H1 (cell line): ENCODE measurements at regions not wholly inside any gene's neighbourhood (a gene's known extent, or its start where the extent isn't known, plus 50 kb on each side); places are given as distances from the start of the nearest gene placed in this dataset.

Source experiments
- CTCF ChIA-PET: fragments of 300-600 bp; sonication (Branson Sonifier 250); formaldehyde crosslinking; loops from one replicate; lab custom pipeline; 2021; ENCODE audit not compliant: partially characterized antibody; lab: Charles Lee
- POLR2A ChIA-PET: fragments of 300-600 bp; sonication (Branson Sonifier 250); formaldehyde crosslinking; loops from one replicate; lab custom pipeline; 2021; ENCODE audit warnings: inconsistent platforms; ENCODE audit not compliant: partially characterized antibody; lab: Charles Lee
- DNase-seq, 2 experiments: peaks; one replicate each; pipeline versions ENCODE4 v3.0.0 to v3.0.0-alpha.2; 2010 to 2022; ENCODE audit warnings: low spot score in 2 of 2, low read depth in 1 of 2, mixed read lengths in 1 of 2
- FAIRE-seq: peaks from 2 replicates; lab custom pipeline; 2011; peaks lifted over from hg19 to GRCh38; lab: Jason Lieb, UNC
- H2AFZ ChIP-seq: 2 replicates; pipeline ENCODE4 v1.8.1; 2012; ENCODE audit warnings: low read length, inconsistent platforms
- H2AK5ac ChIP-seq: 2 replicates; pipeline ENCODE4 v1.6.1; 2013; ENCODE audit warnings: low read depth, low read length
- H2BK120ac ChIP-seq: replicated peaks from 2 replicates; pipeline ENCODE3; 2013; ENCODE audit warnings: low read depth, low read length, inconsistent platforms
- H2BK12ac ChIP-seq: 2 replicates; pipeline ENCODE4 v1.6.1; 2013; ENCODE audit warnings: low read depth, low read length
- H2BK15ac ChIP-seq: 2 replicates; pipeline ENCODE4 v1.6.1; 2013; ENCODE audit warnings: low read length
- H2BK20ac ChIP-seq: 2 replicates; pipeline ENCODE4 v1.6.1; 2013; ENCODE audit warnings: low read length
- H2BK5ac ChIP-seq: 2 replicates; pipeline ENCODE4 v1.6.1; 2013; ENCODE audit warnings: low read depth, low read length
- H3K14ac ChIP-seq: 2 replicates; pipeline ENCODE4 v1.6.1; 2013; ENCODE audit warnings: inconsistent platforms; ENCODE audit not compliant: insufficient read length
- H3K18ac ChIP-seq: 2 replicates; pipeline ENCODE4 v1.6.1; 2013; ENCODE audit warnings: low read length; ENCODE audit errors: extremely low read depth
- H3K23ac ChIP-seq: 2 replicates; pipeline ENCODE4 v1.6.1; 2013; ENCODE audit warnings: inconsistent platforms; ENCODE audit not compliant: insufficient read length
- H3K23me2 ChIP-seq: 2 replicates; pipeline ENCODE4 v1.6.1; 2013; ENCODE audit warnings: low read depth, low read length
- H3K27ac ChIP-seq: 2 replicates; pipeline ENCODE4 v1.6.1; 2011; ENCODE audit warnings: low read depth, low read length, inconsistent platforms
- H3K27me3 ChIP-seq, 4 experiments: replicated peaks in 1 of 4; 1 replicate in 1 of 4; 2 replicates in 3 of 4; pipeline versions ENCODE4 v1.6.1 to v1.8.1; 2011 to 2013; ENCODE audit warnings: low read length in 3 of 4, mild to moderate bottlenecking in 3 of 4, inconsistent platforms in 2 of 4, mixed read lengths in 2 of 4, moderate library complexity in 1 of 4; ENCODE audit not compliant: control insufficient read depth in 3 of 4, insufficient read depth in 3 of 4; ENCODE audit errors: extremely low read depth in 1 of 4
- H3K36me3 ChIP-seq, 4 experiments: 2 replicates each; pipeline versions ENCODE4 v1.6.1 to v1.8.1; 2011 to 2013; ENCODE audit warnings: mild to moderate bottlenecking in 4 of 4, low read length in 3 of 4, moderate library complexity in 2 of 4, control low read depth in 1 of 4, inconsistent platforms in 1 of 4; ENCODE audit not compliant: insufficient read depth in 4 of 4, control insufficient read depth in 2 of 4
- H3K4ac ChIP-seq: replicated peaks from 2 replicates; pipeline ENCODE3; 2013; ENCODE audit warnings: low read length, low read depth, mixed read lengths, inconsistent platforms; ENCODE audit not compliant: insufficient read length
- H3K4me1 ChIP-seq, 4 experiments: replicated peaks in 1 of 4; 1 replicate in 1 of 4; 2 replicates in 3 of 4; pipeline versions ENCODE4 v1.6.1 to v1.8.1; 2011 to 2013; ENCODE audit warnings: low read length in 3 of 4, inconsistent platforms in 2 of 4, mixed read lengths in 1 of 4; ENCODE audit not compliant: insufficient read depth in 4 of 4, control insufficient read depth in 3 of 4
- H3K4me2 ChIP-seq, 2 experiments: 2 replicates each; pipeline versions ENCODE4 v1.6.1 to v1.8.1; 2011 to 2013; ENCODE audit warnings: low read depth in 2 of 2, low read length in 2 of 2, control low read depth in 1 of 2, inconsistent platforms in 1 of 2, mild to moderate bottlenecking in 1 of 2; ENCODE audit not compliant: insufficient read depth in 1 of 2
- H3K4me3 ChIP-seq, 4 experiments: fragments of 200-600, 300-600 bp in 1 of 4; sonication (generic), shearing (Covaris generic), sonication (Bioruptor Twin) in 1 of 4; 2 replicates each; pipeline versions ENCODE4 v1.5.1 to v1.8.1; 2011 to 2016; ENCODE audit warnings: low read length in 4 of 4, low read depth in 3 of 4, control low read depth in 2 of 4, inconsistent platforms in 2 of 4, mild to moderate bottlenecking in 2 of 4, mixed read lengths in 1 of 4, moderate library complexity in 1 of 4; ENCODE audit not compliant: insufficient read depth in 2 of 4; ENCODE audit errors: extremely low read depth in 1 of 4
- H3K56ac ChIP-seq: replicated peaks from 2 replicates; pipeline ENCODE3; 2013; ENCODE audit warnings: low read depth, mild to moderate bottlenecking, mixed read lengths, low read length, inconsistent platforms; ENCODE audit not compliant: insufficient read length
- H3K79me1 ChIP-seq: 2 replicates; pipeline ENCODE4 v1.6.1; 2013; ENCODE audit warnings: low read depth, low read length, control low read depth
- H3K79me2 ChIP-seq, 2 experiments: 2 replicates each; pipeline versions ENCODE4 v1.6.1 to v1.8.1; 2012 to 2013; ENCODE audit warnings: low read length in 2 of 2, mild to moderate bottlenecking in 2 of 2, inconsistent platforms in 1 of 2; ENCODE audit not compliant: insufficient read depth in 2 of 2, control insufficient read depth in 1 of 2
- H3K9ac ChIP-seq, 4 experiments: replicated peaks in 1 of 4; 1 replicate in 1 of 4; 2 replicates in 3 of 4; pipeline versions ENCODE4 v1.6.1 to v1.8.1; 2011 to 2013; ENCODE audit warnings: low read depth in 3 of 4, low read length in 3 of 4, control low read depth in 2 of 4, mild to moderate bottlenecking in 2 of 4, moderate library complexity in 2 of 4, inconsistent platforms in 1 of 4; ENCODE audit errors: extremely low read depth in 1 of 4
- H3K9me3 ChIP-seq, 2 experiments: 2 replicates each; pipeline versions ENCODE4 v1.6.1 to v1.8.1; 2012 to 2013; ENCODE audit warnings: mild to moderate bottlenecking in 2 of 2, moderate library complexity in 2 of 2, control low read depth in 1 of 2, inconsistent platforms in 1 of 2, low read depth in 1 of 2, low read length in 1 of 2, mixed read lengths in 1 of 2; ENCODE audit not compliant: insufficient read depth in 2 of 2
- H4K20me1 ChIP-seq, 2 experiments: replicated peaks in 1 of 2; 2 replicates each; pipeline versions ENCODE3 to v1.8.1; 2011 to 2013; ENCODE audit warnings: inconsistent platforms in 2 of 2, low read length in 2 of 2, mild to moderate bottlenecking in 1 of 2; ENCODE audit not compliant: insufficient read depth in 2 of 2, control insufficient read depth in 1 of 2
- H4K5ac ChIP-seq: 2 replicates; pipeline ENCODE4 v1.6.1; 2013; ENCODE audit warnings: low read length, low read depth, mixed read lengths, inconsistent platforms; ENCODE audit not compliant: insufficient read length
- H4K8ac ChIP-seq: 2 replicates; pipeline ENCODE4 v1.8.0; 2013; ENCODE audit warnings: mild to moderate bottlenecking, moderate library complexity, low read length, inconsistent platforms; ENCODE audit not compliant: insufficient read depth; ENCODE audit errors: extremely low read depth
- H4K91ac ChIP-seq: replicated peaks from 2 replicates; pipeline ENCODE3; 2013; ENCODE audit warnings: low read length, mixed read lengths, inconsistent platforms; ENCODE audit not compliant: insufficient read length
- BRCA1 ChIP-seq: IDR thresholded peaks from 2 replicates; pipeline ENCODE4 v1.6.1; 2012; ENCODE audit warnings: low read depth, low read length, improper control_type of control experiment
- CHD1 ChIP-seq: IDR thresholded peaks from 2 replicates; pipeline ENCODE4 v1.6.1; 2012; ENCODE audit warnings: low read depth, low read length, improper control_type of control experiment
- CHD2 ChIP-seq: IDR thresholded peaks from 2 replicates; pipeline ENCODE4 v1.6.1; 2012; ENCODE audit warnings: low read length, improper control_type of control experiment
- CTBP2 ChIP-seq: IDR thresholded peaks from 2 replicates; pipeline ENCODE4 v1.7.0; 2011; ENCODE audit warnings: borderline replicate concordance, mild to moderate bottlenecking, moderate library complexity, mixed read lengths, low read length; ENCODE audit not compliant: insufficient read depth, insufficient read length
- GTF2F1 ChIP-seq: IDR thresholded peaks from 2 replicates; pipeline ENCODE4 v1.6.1; 2012; ENCODE audit warnings: low read depth, low read length, improper control_type of control experiment, borderline replicate concordance
- HDAC6 ChIP-seq: IDR thresholded peaks from one replicate; pipeline ENCODE4 v1.7.1; 2012; ENCODE audit warnings: low read depth, mild to moderate bottlenecking, inconsistent platforms, low read length, moderate library complexity
- KDM5A ChIP-seq: fragments of 200-600 bp; IDR thresholded peaks from 2 replicates; pipeline ENCODE4 v1.7.1; 2012; ENCODE audit warnings: mild to moderate bottlenecking, low read length, inconsistent platforms, mixed read lengths
- RAD21 ChIP-seq, 2 experiments: IDR thresholded peaks in 1 of 2; conservative IDR thresholded peaks in 1 of 2; 2 replicates each; pipeline ENCODE4 v1.6.1; 2011; ENCODE audit warnings: low read depth in 2 of 2, low read length in 2 of 2, improper control_type of control experiment in 1 of 2, inconsistent platforms in 1 of 2, mild to moderate bottlenecking in 1 of 2, moderate library complexity in 1 of 2
- SUZ12 ChIP-seq: fragments of 200-600 bp; sonication (generic); IDR thresholded peaks from 2 replicates; pipeline ENCODE4 v1.6.1; 2012; ENCODE audit warnings: mild to moderate bottlenecking, inconsistent platforms, low read length, moderate library complexity, mixed read lengths
- TAF1 ChIP-seq: IDR thresholded peaks from 2 replicates; pipeline ENCODE4 v1.6.1; 2011; ENCODE audit warnings: mild to moderate bottlenecking, low read depth, low read length
- TBP ChIP-seq: IDR thresholded peaks from 2 replicates; pipeline ENCODE4 v1.6.1; 2011; ENCODE audit warnings: low read depth, low read length, improper control_type of control experiment
- ZNF274 ChIP-seq: IDR thresholded peaks from 2 replicates; pipeline ENCODE4 v1.7.0; 2012; ENCODE audit warnings: low read length, borderline replicate concordance; ENCODE audit errors: extremely low read depth
- WGBS, 2 experiments: shearing (Covaris generic) in 1 of 2; methylation state at CpG; one replicate each; pipeline versions ENCODE4 v1.1.6 to v1.1.7; 2013 to 2015; ENCODE audit warnings: low lambda C conversion rate in 2 of 2, mixed read lengths in 2 of 2, inconsistent platforms in 1 of 2, low coverage in 1 of 2, missing lambda C conversion rate in 1 of 2; ENCODE audit not compliant: insufficient replicate concordance in 2 of 2, insufficient coverage in 1 of 2, insufficient read length in 1 of 2; ENCODE audit errors: extremely low coverage in 1 of 2, missing lambda C conversion rate in 1 of 2; 5-methylcytosine and 5-hydroxymethylcytosine counted together
- TF ChIP-seq, protein P1 (sequence below), 3 experiments: IDR thresholded peaks; 1 replicate in 2 of 3; 2 replicates in 1 of 3; pipeline versions ENCODE4 v1.5.1 to v1.6.1; 2011; ENCODE audit warnings: low read length in 3 of 3, mild to moderate bottlenecking in 3 of 3, inconsistent platforms in 2 of 3, low read depth in 1 of 3, moderate library complexity in 1 of 3; ENCODE audit not compliant: insufficient read depth in 1 of 3; ENCODE audit errors: control extremely low read depth in 1 of 3

DNA sequence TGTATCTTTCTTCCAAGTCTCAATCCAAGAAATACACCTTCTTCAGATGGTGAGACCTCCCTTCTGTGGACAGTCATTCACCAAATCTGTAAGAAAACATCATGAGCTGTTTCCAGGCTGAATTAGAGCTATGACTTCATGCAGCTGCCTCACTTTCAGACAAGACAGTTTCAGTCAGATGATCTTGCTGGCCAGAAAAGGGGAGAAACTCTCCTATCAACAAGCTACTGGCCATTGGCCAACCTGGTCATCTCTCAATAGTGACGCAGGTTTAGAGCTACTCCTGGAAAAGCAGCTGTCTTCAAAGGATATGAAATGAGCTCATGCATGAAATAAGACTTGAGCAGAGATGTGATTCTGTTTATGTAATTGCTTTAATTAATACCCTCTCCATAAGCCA, 69.6 kb upstream of the NDP start:
- no peak for FAIRE-seq
- no peak overlapping the region for H3K4me3 ChIP-seq
- TF ChIP-seq BRCA1, result no peak
- no peak for TF ChIP-seq TAF1
- TF ChIP-seq, protein P1, sequence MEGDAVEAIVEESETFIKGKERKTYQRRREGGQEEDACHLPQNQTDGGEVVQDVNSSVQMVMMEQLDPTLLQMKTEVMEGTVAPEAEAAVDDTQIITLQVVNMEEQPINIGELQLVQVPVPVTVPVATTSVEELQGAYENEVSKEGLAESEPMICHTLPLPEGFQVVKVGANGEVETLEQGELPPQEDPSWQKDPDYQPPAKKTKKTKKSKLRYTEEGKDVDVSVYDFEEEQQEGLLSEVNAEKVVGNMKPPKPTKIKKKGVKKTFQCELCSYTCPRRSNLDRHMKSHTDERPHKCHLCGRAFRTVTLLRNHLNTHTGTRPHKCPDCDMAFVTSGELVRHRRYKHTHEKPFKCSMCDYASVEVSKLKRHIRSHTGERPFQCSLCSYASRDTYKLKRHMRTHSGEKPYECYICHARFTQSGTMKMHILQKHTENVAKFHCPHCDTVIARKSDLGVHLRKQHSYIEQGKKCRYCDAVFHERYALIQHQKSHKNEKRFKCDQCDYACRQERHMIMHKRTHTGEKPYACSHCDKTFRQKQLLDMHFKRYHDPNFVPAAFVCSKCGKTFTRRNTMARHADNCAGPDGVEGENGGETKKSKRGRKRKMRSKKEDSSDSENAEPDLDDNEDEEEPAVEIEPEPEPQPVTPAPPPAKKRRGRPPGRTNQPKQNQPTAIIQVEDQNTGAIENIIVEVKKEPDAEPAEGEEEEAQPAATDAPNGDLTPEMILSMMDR (IDR thresholded peaks at IDR 0.05; ENCODE audit: control extremely low read depth in 1 of 3, insufficient read depth in 1 of 3, low read depth in 1 of 3, low read length in 3 of 3), result no peak
- no peak for TF ChIP-seq HDAC6
- TF ChIP-seq ZNF274, result no peak
- TF ChIP-seq CTBP2, result no peak
- TF ChIP-seq CHD1, result no peak
- no peak for TF ChIP-seq TBP
- no peak for TF ChIP-seq CHD2
- no peak for TF ChIP-seq KDM5A
- no peak for TF ChIP-seq RAD21 (IDR thresholded peaks at IDR 0.05 in 1 of 2, conservative IDR thresholded peaks at IDR 0.05 in 1 of 2; ENCODE audit: low read depth in 2 of 2, low read length in 2 of 2)
- no peak for TF ChIP-seq GTF2F1
- no peak for TF ChIP-seq SUZ12

More for the DNA sequence above, 69.6 kb upstream of the NDP start:
- Histone ChIP-seq H3K9me3 (no peaks in the 10 kb centered on the region), H3K4me1 (no peaks in the 10 kb centered on the region), H3K14ac (no peak overlapping the region), H4K5ac (no peak overlapping the region), H2BK15ac (no peak overlapping the region), H3K36me3 (no peaks in the 10 kb centered on the region), H3K23ac (no peak overlapping the region), H2BK120ac (no peak overlapping the region), H3K56ac (no peak overlapping the region), H3K27me3 (no peaks in the 10 kb centered on the region), H4K91ac (no peak overlapping the region), H3K79me2 (no peaks in the 10 kb centered on the region), H2AK5ac (no peak overlapping the region), H2BK12ac (no peak overlapping the region), H3K18ac (no peak overlapping the region), H2BK5ac (no peak overlapping the region), H3K23me2 (no peaks in the 10 kb centered on the region), H3K9ac (no peak overlapping the region), H3K27ac (no peak overlapping the region), H4K20me1 (no peaks in the 10 kb centered on the region), H4K8ac (no peak overlapping the region), H3K4ac (no peak overlapping the region), H2AFZ (no peak overlapping the region), H2BK20ac (no peak overlapping the region), H3K79me1 (no peaks in the 10 kb centered on the region), H3K4me2 (no peak overlapping the region)
- ChIA-PET CTCF (interaction anchor here (0.8 to 0.9 kb wide), 2 partner anchors 17 to 21 kb away, joined by 3 read pairs; no protein-coding TSS in a partner anchor), POLR2A (no interaction called here)
- no peak for DNase-seq
- WGBS, 2 experiments, result 86% methylated on average over 1 of the region's 1 CpG; no CpG with 5 or more reads in 1 of the 2 experiments
